ENCODE measurements at regions not wholly inside any gene's neighbourhood (a gene's known extent, or its start where the extent isn't known, plus 50 kb on each side); places are given as distances from the start of the nearest gene placed in this dataset.
A peak's percentile ranks its signal among the peaks of the same experiment; 100 is the strongest.

GRCh38 chr9:135412315-135413085 lies 67.1 kb upstream of the PPP1R26 start:
- peak; percentile 41 to 80 for DNase-seq

GRCh38 chr9:135413086-135413375 lies 66.6 kb upstream of the PPP1R26 start:
- no peak for DNase-seq

GRCh38 chr9:135413461-135413860 lies 66.1 kb upstream of the PPP1R26 start:
- no peak for DNase-seq

- no peak for DNase-seq
Measured at GRCh38 chr9:135414293-135414692, 65.3 kb upstream of the PPP1R26 start.

- DNase-seq: no peak
Measured at GRCh38 chr9:135415586-135415985, 64.0 kb upstream of the PPP1R26 start.

- DNase-seq: no peak
Measured at GRCh38 chr9:135416664-135417290, 62.8 kb upstream of the PPP1R26 start.

- DNase-seq: no peak
Measured at GRCh38 chr9:135418161-135418560, 61.4 kb upstream of the PPP1R26 start.

- DNase-seq: no peak
Measured at GRCh38 chr9:135419106-135419505, 60.5 kb upstream of the PPP1R26 start.

- DNase-seq: no peak
Measured at GRCh38 chr9:135422341-135422944, 57.1 kb upstream of the PPP1R26 start.

- DNase-seq: no peak
Measured at GRCh38 chr9:135423725-135424124, 55.9 kb upstream of the PPP1R26 start.

Data from NCI-H524 (cell line).